Thyroid gland (tissue), 4 donors: ENCODE measurements at regions not wholly inside any gene's neighbourhood (a gene's known extent, or its start where the extent isn't known, plus 50 kb on each side); places are given as distances from the start of the nearest gene placed in this dataset.

Experiments used
- DNase-seq, 2 donors: peaks; one replicate each; pipeline ENCODE4 v3.0.0-alpha.2; 2019
- H3K27ac ChIP-seq, 3 donors: fragments of 200-600 bp; sonication (generic); 1 replicate in 2 of 3; 2 replicates in 1 of 3; pipeline ENCODE4 v1.5.1; 2016 to 2019; ENCODE audit warnings: mild to moderate bottlenecking in 1 of 3, moderate library complexity in 1 of 3
- H3K27me3 ChIP-seq: fragments of 200-600 bp; sonication (generic); one replicate; pipeline ENCODE4 v1.5.1; 2019
- H3K36me3 ChIP-seq, 2 donors: fragments of 200-600 bp; sonication (generic); one replicate each; pipeline ENCODE4 v1.5.1; 2016 to 2019
- H3K4me1 ChIP-seq, 2 donors: fragments of 200-600 bp; sonication (generic); one replicate each; pipeline ENCODE4 v1.5.1; 2017 to 2019
- H3K4me3 ChIP-seq, 3 donors: fragments of 200-600 bp; sonication (generic); replicated peaks in 1 of 3; 1 replicate in 2 of 3; 2 replicates in 1 of 3; pipeline ENCODE4 v1.5.1; 2016; ENCODE audit warnings: mild to moderate bottlenecking in 1 of 3
- H3K9me3 ChIP-seq: fragments of 200-600 bp; sonication (generic); one replicate; pipeline ENCODE4 v1.5.1; 2017
- POLR2A ChIP-seq, 2 donors: fragments of 450-650 bp; IDR thresholded peaks; one replicate each; pipeline ENCODE4 v1.6.1; 2017; ENCODE audit warnings: antibody characterized with exemption in 2 of 2, mild to moderate bottlenecking in 2 of 2, moderate library complexity in 1 of 2
- WGBS, 2 donors: methylation state at CpG; one replicate each; pipeline ENCODE4 v1.1.5; 2017; 5-methylcytosine and 5-hydroxymethylcytosine counted together
- intact Hi-C: fragments of 100-400 bp; cut with DNase I; formaldehyde crosslinking; loops from one replicate; pipeline ENCODE4 v1.15.1; 2023
- TF ChIP-seq, protein P1 (sequence below), 6 experiments: fragments of 200-600 bp in 3 of 6; fragments of 450-650 bp in 3 of 6; sonication (generic) in 3 of 6; IDR thresholded peaks; one replicate each; pipeline ENCODE4 v1.5.1; 2016 to 2019; ENCODE audit warnings: antibody characterized with exemption in 6 of 6, mild to moderate bottlenecking in 2 of 6, inconsistent platforms in 1 of 6, moderate library complexity in 1 of 6

DNA sequence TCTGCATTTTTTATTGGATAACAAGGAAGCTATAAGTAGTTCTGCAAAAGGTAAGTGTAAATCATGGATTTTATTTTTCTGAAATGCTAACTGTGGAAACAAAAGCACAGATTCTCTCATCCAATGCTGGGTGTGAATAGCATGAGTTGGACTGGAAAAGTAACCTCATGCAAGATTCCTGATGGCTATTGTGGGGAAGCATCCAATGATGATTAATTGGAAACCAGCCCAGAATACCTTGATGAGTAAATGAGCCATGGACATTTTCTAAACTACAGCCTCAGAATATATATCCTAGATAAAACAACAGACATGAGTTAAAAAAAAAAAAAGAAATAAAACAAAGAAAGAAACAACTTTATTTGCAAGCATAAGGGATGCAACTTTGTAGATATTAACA is 934.6 kb downstream of the CCSER2 start:
- Histone ChIP-seq H3K9me3 (no peaks in the 10 kb centered on the region), H3K27ac (no peak overlapping the region), H3K36me3 (no peaks in the 10 kb centered on the region), H3K4me1 (peaks cover 0 to 3% of the 10 kb centered on the region in 2 donors), H3K4me3 (no peak overlapping the region), H3K27me3 (no peaks in the 10 kb centered on the region)
- DNase-seq, result no peak
- TF ChIP-seq, protein P1, sequence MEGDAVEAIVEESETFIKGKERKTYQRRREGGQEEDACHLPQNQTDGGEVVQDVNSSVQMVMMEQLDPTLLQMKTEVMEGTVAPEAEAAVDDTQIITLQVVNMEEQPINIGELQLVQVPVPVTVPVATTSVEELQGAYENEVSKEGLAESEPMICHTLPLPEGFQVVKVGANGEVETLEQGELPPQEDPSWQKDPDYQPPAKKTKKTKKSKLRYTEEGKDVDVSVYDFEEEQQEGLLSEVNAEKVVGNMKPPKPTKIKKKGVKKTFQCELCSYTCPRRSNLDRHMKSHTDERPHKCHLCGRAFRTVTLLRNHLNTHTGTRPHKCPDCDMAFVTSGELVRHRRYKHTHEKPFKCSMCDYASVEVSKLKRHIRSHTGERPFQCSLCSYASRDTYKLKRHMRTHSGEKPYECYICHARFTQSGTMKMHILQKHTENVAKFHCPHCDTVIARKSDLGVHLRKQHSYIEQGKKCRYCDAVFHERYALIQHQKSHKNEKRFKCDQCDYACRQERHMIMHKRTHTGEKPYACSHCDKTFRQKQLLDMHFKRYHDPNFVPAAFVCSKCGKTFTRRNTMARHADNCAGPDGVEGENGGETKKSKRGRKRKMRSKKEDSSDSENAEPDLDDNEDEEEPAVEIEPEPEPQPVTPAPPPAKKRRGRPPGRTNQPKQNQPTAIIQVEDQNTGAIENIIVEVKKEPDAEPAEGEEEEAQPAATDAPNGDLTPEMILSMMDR (IDR thresholded peaks at IDR 0.05), result no peak
- TF ChIP-seq POLR2A (IDR thresholded peaks at IDR 0.05), result no peak
- intact Hi-C loops, result no loop called here

DNA sequence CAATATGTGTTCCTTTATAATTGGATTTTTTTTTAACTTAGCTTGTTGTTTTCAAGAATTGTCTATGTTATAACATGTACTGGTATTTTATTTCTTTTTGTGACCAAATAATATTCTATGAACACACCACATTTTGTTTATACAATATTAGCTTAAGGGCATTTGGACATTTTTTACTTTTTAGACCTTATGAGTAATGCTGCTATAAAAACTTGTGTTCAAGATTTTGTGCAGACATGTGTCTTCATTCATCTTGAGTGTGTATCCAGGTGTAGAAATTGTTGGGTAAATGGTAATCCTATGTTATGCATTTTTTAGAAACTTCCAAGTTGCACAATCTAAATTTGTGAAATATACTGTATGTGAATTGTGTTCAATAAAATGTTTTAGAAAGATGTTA is 936.7 kb downstream of the CCSER2 start:
- no peak overlapping the region for H3K4me3 ChIP-seq
- TF ChIP-seq POLR2A (IDR thresholded peaks at IDR 0.05), result no peak
- TF ChIP-seq, protein P1 (IDR thresholded peaks at IDR 0.05), result no peak
- no peak for DNase-seq
- no peaks in the 10 kb centered on the region for H3K9me3 ChIP-seq
- H3K36me3 ChIP-seq, result no peaks in the 10 kb centered on the region
- no peaks in the 10 kb centered on the region for H3K27me3 ChIP-seq
- intact Hi-C loops, result no loop called here
- H3K4me1 ChIP-seq, result peaks cover 0 to 3% of the 10 kb centered on the region in 2 donors
- no peak overlapping the region for H3K27ac ChIP-seq

DNA sequence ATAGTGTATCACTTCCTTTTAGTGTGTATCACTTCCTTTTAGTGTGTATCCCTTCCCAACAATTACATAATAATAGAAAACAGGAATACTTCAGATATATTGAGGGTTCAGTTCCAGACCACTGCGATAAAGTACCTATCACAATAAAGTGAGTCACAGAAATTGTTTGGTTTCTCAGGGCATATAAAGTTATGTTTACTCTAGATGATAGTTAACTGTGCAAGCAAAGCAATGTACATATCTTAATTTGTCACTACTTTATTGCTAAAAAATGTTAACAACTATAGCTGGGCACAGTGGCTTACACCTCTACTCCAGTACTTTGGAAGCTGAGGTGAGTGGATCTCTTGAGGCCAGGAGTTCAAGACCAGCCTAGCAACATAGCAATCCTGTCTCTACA is 938.4 kb downstream of the CCSER2 start:
- no peaks in the 10 kb centered on the region for H3K27me3 ChIP-seq
- no peak for DNase-seq
- intact Hi-C loops, result no loop called here
- H3K4me3 ChIP-seq, result no peak overlapping the region
- TF ChIP-seq, protein P1 (IDR thresholded peaks at IDR 0.05), result no peak
- TF ChIP-seq POLR2A (IDR thresholded peaks at IDR 0.05), result no peak
- WGBS, 2 donors, result 85 to 96% methylated on average over 1 of the region's 1 CpG
- no peaks in the 10 kb centered on the region for H3K9me3 ChIP-seq
- H3K27ac ChIP-seq, result no peak overlapping the region
- peaks cover 0 to 3% of the 10 kb centered on the region in 2 donors for H3K4me1 ChIP-seq
- H3K36me3 ChIP-seq, result no peaks in the 10 kb centered on the region

DNA sequence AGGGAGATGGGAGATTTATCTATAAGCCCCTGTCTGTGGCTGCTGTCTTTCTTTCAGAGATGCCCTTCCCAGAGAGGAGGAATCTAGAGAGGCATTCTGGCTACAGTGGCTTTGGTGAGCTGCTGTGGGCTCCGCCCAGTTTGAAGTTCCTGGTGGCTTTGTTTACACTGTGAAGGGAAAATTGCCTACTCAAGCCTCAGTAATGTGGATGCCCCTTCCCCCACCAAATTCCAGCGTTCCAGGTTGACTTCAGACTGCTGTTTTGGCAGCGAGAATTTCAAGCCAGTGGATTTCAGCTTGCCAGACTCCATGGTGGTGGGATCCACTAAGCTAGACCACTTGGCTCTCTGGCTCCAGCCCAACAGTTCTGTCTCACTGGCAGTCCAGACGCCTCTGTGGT is 951.6 kb downstream of the CCSER2 start:
- H3K9me3 ChIP-seq, result no peaks in the 10 kb centered on the region
- H3K4me3 ChIP-seq, result no peak overlapping the region
- TF ChIP-seq, protein P1 (IDR thresholded peaks at IDR 0.05), result no peak
- TF ChIP-seq POLR2A (IDR thresholded peaks at IDR 0.05), result no peak
- intact Hi-C loops, result no loop called here
- H3K27me3 ChIP-seq, result no peaks in the 10 kb centered on the region
- H3K27ac ChIP-seq, result peak overlapping the region; percentile 38 to 57 (median 54)
- WGBS, 2 donors, result 35 to 40% methylated on average over 1 to 4 of the region's 4 CpGs
- H3K36me3 ChIP-seq, result no peaks in the 10 kb centered on the region
- DNase-seq, result peak; percentile 83 to 85
- H3K4me1 ChIP-seq, result peaks cover 12 to 14% of the 10 kb centered on the region in 2 donors

DNA sequence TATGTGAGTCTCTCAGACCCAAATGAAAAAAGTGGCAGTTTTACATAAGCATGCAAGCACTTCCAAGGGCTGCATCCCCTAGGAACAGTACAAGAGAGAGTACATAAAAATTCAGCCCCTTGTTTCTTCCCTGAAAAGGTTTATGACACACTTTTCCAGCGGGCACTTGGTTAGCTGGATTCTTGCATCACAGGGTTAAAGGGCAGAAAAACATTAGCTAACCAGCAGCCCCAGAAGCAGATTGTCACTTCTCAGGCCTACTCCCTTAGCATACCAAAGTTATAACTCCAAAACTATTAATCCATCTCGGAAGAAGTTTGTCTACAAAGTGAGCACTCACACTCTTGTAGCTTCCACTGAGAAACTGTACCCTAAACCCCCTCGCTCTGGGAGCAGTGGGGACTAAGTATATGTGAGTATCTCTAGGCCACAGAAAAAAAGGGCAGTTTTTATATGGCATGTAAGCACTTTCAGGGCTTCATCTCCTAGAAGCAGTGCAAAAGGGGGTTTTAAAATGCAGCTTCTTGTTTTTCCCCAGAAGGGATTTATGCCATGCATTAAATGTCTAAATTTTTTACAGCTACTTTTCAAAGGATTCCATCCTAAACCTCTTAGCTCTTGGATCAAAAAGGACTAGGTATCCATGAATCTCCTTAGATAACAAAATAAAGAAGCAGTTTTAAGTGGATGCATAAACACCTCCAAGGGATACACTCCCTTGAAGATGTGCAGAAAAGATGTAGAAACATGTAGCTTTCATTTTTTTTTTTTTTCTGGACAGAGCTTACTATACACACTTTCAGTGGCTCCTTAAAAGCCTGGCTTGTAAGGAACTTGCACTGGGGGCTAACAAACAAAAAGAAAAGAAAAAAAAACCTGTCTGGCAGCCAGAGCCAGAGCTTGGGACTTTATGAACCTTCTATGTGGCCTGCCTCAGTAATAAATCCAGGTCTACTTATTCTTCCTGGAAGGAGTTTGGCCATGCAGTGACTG is 956.7 kb downstream of the CCSER2 start:
- H3K4me1 ChIP-seq, result peaks cover 5% of the 10 kb centered on the region in 2 donors
- no peaks in the 10 kb centered on the region for H3K36me3 ChIP-seq
- WGBS, 2 donors, result 75 to 76% methylated on average over 3 of the region's 3 CpGs
- TF ChIP-seq, protein P1 (IDR thresholded peaks at IDR 0.05), result no peak
- TF ChIP-seq POLR2A (IDR thresholded peaks at IDR 0.05), result no peak
- no peak for DNase-seq
- H3K27ac ChIP-seq, result no peak overlapping the region
- no peaks in the 10 kb centered on the region for H3K27me3 ChIP-seq
- no peaks in the 10 kb centered on the region for H3K9me3 ChIP-seq
- intact Hi-C loops, result no loop called here
- no peak overlapping the region for H3K4me3 ChIP-seq
